Fibroblast of skin of right biceps (primary cell): ENCODE measurements at regions not wholly inside any gene's neighbourhood (a gene's known extent, or its start where the extent isn't known, plus 50 kb on each side); places are given as distances from the start of the nearest gene placed in this dataset.
A peak's percentile ranks its signal among the peaks of the same experiment; 100 is the strongest.

Source experiments
- DNase-seq: peaks from one replicate; pipeline ENCODE4 v3.0.0-alpha.2; 2013

DNA sequence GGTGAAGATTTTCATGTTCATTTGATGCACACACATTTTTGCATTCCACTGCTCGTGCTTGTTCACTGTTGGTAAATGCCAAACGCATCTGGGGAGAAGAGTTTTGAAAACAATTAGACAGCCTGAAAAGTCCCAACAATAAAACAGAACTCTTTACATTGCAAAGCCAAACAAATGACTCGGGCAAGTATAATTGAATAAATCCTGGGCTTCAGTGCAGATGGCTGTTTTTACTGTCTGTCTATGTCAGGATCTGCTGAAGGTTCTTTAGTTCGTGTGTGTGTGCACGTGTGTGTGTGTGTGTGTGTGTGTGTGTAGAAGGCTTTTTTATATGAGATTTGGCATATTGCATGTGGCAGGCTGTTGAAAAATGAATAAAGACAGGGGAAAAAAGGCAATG lies 277.5 kb upstream of the CDIN1 start:
- no peak for DNase-seq

- peak; percentile 70 for DNase-seq
Observed at GRCh38 chr15:36313021-36313420, 266.4 kb upstream of the CDIN1 start.

DNA sequence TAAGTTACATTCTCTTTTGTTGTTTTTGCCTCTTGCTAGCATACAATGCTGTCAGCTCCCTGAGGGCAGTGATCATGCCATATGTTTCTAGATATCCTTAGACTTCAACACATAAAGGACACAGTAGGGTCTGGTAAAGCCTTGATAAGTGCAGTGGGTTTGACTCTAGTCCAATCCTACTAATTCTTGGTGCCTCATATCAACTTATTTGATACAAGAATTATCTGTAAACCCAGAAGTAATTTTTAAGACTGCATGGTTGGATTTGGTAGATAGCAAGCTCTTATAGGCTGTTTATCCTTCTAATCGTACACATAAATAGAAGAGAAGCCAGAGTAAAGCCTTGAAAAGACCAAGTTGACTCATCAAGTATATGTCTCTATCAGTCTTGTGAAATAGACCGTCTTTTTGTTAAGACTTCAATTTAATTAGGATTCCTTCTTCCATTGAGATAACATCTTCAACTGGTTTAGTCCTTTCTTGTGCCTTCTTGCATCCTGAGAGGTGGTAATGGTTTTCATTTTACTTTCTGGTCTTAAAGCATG lies 265.6 kb upstream of the CDIN1 start:
- DNase-seq, result no peak

DNA sequence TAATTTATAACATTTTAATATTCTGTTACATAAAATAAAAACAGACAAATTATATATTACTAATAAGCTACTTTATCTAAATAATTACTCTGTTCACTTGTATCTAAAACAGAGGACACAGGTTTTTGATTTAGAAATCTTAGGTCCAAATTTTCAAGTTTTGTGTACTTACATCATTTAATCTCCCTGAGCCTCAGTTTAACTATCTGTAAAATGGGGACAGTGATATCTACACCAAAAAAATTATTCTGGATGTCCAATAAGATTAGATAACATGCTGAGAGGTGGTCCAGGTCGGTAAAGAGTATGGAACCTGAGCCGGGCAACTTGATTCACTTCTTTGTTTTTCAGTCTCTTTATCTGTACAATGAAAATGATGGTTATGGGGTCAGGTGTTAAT lies 263.8 kb upstream of the CDIN1 start:
- DNase-seq, result no peak

GRCh38 chr15:36323615-36324014 lies 255.8 kb upstream of the CDIN1 start:
- peak; percentile 20 for DNase-seq

DNA sequence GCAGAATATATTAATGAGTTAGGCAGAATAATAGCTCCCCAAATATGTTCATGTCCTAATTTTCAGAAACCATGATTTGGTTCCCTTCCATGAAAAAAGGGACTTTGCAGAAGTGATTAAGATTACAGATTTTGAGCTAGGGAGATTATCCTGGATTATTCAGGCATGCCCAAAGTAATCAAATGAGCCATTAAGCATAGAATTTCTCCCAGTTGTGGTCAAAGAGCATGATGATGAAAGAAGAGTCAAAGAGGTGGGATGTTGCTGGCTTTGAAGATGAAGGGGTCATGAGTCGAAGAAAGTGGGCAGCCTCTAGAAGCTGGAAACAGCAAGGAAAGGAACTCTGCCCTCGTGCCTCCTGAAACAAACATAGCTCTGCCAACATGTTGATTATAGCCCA lies 254.2 kb upstream of the CDIN1 start:
- DNase-seq, result no peak

DNA sequence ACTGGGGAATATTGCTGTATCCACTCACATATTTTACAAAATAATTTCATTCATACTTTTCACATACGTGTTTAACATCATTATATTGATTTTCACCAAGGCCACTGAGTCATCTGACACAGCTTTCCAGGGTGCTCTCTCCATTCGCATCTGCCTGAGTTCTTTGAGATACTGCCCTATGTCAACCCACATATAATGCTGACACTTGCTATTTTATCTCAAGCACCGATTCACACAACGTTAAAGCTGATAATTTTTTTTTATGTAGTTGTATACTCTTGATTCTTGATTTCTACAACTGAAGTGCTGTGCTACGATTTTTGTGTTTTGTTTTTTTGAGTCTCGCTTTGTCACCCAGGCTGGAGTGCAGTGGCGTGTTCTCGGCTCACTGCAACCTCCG lies 249.8 kb upstream of the CDIN1 start:
- DNase-seq, result no peak

- no peak for DNase-seq
Observed at GRCh38 chr15:36330598-36330997, 248.8 kb upstream of the CDIN1 start.

DNA sequence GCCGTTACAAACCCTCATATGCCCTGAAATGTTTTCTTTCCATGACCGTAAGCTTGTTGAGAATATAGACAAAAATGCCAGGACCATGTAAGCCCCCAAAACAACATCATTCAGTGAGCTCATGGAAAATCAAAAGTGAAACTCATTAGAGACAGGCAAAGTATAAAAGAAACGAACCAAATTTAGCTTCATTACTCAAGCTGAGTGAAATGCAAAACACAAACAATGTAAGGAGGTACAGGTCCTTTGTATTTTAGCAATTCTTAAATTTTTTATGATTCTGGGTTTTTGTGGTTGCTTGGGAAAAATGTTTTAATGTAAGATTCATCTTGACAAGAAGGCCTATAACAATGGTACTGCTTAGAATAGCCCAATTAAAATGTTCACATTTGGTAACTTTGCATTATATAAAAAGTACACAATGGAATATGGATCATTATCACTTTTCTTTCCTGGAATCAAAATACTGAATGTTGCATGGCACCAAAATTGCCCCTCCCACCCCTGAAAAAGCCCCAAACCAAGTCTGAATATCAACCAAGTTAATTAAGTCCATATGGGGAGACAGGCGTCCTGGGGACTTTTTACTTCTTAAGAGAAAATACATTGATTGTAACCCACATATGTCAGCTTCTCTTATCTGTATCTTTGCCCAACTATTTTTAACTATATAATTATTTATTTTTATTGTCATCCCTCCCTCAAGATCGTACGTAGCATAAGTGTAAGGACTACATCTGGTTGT lies 247.7 kb upstream of the CDIN1 start:
- DNase-seq, result peak; percentile 33

GRCh38 chr15:36332301-36332700 lies 247.1 kb upstream of the CDIN1 start:
- peak; percentile 67 for DNase-seq

GRCh38 chr15:36332896-36333295 lies 246.5 kb upstream of the CDIN1 start:
- DNase-seq, result no peak

GRCh38 chr15:36334059-36334458 lies 245.4 kb upstream of the CDIN1 start:
- DNase-seq, result peak; percentile 86

DNA sequence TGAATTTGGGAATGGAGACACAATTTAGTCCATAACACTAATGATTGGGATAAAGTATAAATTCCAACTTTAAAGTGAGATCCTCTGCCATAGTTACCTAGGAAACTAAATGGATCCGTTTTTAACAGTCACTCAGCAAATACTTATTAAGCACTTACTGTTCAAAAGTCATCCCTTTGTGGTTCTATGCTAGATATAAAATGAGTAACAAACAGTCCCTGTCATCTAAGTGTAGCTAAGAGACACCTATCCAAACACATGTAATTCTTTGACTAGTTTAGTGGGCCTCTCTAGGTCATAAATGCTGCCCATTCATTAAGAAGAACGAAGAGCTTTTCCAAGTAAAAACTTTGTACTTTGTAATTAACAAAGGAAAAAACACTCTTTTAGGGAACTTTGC lies 244.2 kb upstream of the CDIN1 start:
- no peak for DNase-seq

DNA sequence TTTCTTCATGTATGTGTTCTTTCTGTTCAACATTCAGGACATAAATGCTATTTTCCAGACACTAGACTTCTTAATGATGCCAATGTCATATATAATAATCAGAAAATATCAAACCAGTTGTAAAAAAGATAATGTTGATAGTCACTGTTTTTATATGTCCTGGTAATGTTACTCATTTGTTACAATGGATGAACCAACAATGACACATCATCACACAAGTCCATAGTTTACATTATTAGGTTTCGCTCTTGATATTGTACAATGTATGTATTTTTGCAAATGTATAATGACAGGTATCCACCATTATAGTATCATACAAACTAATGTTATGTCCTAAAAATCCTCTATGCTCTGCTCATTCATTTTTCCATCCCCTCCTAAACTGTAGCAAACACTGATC lies 243.8 kb upstream of the CDIN1 start:
- no peak for DNase-seq

- DNase-seq, result no peak
Observed at GRCh38 chr15:36344887-36345286, 234.5 kb upstream of the CDIN1 start.

- DNase-seq, result peak; percentile 16
Observed at GRCh38 chr15:36347272-36347858, 232.1 kb upstream of the CDIN1 start.

GRCh38 chr15:36356466-36356865 lies 223.0 kb upstream of the CDIN1 start:
- peak; percentile 71 for DNase-seq

- DNase-seq, result peak; percentile 98
Observed at GRCh38 chr15:36356978-36357601, 222.3 kb upstream of the CDIN1 start.

- DNase-seq, result peak; percentile 94
Observed at GRCh38 chr15:36358094-36358493, 221.3 kb upstream of the CDIN1 start.

DNA sequence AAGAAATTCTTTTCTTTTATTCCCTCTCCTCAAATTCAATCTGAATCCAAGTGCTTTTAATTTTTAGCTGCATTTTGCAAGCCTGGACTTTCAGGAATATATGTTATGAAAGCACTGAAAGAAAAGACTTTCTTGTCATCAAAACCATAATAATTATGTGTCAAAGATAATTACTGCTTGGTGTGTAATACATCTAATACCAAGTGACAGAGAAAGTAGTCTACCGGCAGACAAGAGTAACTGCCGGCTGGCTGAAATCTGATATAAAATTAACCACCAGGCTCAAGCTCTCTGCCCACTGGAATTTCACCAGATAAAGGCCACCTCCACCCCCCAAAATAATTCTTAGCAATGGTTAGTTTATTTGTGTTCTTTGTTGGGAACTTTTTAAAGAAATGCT lies 220.9 kb upstream of the CDIN1 start:
- DNase-seq, result peak; percentile 65

- DNase-seq, result no peak
Observed at GRCh38 chr15:36359286-36359685, 220.1 kb upstream of the CDIN1 start.

DNA sequence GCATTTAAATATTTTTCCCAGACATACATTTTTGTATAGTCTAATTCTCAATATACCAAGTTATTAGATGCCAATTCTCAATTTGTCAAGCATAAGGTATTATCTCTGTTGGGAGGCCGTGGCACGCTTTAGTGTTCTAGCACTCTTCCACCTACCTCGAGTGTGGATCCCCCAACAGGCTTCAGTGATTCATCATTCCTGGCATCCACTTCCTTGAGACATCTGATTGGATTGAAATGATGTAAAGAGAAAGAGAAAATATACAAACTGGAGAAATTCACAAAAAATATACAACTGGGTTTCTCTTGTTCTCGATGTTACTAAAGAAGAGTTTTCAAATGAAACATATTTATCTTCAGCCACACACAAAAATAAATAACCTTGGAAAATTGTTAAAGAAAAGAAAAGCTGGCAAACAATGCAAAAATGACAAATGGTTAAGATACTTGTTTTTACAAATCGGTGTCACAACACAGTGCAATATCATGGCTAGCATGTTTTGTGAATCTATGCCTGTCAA lies 218.0 kb upstream of the CDIN1 start:
- peak; percentile 81 for DNase-seq

GRCh38 chr15:36362509-36362915 lies 216.9 kb upstream of the CDIN1 start:
- peak; percentile 92 for DNase-seq

GRCh38 chr15:36363335-36363734 lies 216.1 kb upstream of the CDIN1 start:
- peak; percentile 91 for DNase-seq
